PFSK-1 (cell line): ENCODE measurements at regions not wholly inside any gene's neighbourhood (a gene's known extent, or its start where the extent isn't known, plus 50 kb on each side); places are given as distances from the start of the nearest gene placed in this dataset.

ENCODE experiments used
- SIN3A ChIP-seq: IDR thresholded peaks from 2 replicates; pipeline ENCODE4 v1.6.1; 2012; ENCODE audit warnings: mild to moderate bottlenecking, low read length, moderate library complexity, borderline replicate concordance; ENCODE audit not compliant: insufficient read depth
- TF ChIP-seq, protein P1 (sequence below), 2 experiments: IDR thresholded peaks; 2 replicates each; pipeline versions ENCODE4 v1.6.1 to v1.8.0; 2011 to 2012; ENCODE audit warnings: low read depth in 2 of 2, low read length in 2 of 2, control low read depth in 1 of 2, inconsistent platforms in 1 of 2, mild to moderate bottlenecking in 1 of 2, moderate library complexity in 1 of 2; ENCODE audit not compliant: insufficient read depth in 1 of 2

DNA sequence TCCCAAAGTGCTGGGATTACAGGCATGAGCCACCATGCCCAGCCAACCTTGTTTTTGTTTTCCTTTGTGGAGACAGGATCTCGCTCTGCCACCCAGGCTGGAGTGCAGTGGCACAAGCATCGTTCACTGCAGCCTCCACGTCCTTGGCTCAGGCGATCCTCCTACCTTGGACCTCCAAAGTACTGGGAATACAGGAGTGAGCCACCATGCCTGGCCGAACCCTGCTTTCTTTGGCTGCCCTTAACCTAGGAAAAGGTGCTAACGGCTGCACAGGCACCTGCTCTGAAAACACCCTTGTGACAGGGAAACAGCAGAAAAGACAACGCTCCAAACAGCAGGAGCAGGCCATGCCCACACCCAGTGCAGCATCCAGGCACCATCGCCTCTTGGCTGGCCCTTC lies 71.9 kb downstream of the OAT start:
- TF ChIP-seq, protein P1, sequence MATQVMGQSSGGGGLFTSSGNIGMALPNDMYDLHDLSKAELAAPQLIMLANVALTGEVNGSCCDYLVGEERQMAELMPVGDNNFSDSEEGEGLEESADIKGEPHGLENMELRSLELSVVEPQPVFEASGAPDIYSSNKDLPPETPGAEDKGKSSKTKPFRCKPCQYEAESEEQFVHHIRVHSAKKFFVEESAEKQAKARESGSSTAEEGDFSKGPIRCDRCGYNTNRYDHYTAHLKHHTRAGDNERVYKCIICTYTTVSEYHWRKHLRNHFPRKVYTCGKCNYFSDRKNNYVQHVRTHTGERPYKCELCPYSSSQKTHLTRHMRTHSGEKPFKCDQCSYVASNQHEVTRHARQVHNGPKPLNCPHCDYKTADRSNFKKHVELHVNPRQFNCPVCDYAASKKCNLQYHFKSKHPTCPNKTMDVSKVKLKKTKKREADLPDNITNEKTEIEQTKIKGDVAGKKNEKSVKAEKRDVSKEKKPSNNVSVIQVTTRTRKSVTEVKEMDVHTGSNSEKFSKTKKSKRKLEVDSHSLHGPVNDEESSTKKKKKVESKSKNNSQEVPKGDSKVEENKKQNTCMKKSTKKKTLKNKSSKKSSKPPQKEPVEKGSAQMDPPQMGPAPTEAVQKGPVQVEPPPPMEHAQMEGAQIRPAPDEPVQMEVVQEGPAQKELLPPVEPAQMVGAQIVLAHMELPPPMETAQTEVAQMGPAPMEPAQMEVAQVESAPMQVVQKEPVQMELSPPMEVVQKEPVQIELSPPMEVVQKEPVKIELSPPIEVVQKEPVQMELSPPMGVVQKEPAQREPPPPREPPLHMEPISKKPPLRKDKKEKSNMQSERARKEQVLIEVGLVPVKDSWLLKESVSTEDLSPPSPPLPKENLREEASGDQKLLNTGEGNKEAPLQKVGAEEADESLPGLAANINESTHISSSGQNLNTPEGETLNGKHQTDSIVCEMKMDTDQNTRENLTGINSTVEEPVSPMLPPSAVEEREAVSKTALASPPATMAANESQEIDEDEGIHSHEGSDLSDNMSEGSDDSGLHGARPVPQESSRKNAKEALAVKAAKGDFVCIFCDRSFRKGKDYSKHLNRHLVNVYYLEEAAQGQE (IDR thresholded peaks at IDR 0.05; ENCODE audit: insufficient read depth in 1 of 2, low read depth in 2 of 2, low read length in 2 of 2) = no peak
- no peak for TF ChIP-seq SIN3A
